ENCODE measurements at regions not wholly inside any gene's neighbourhood (a gene's known extent, or its start where the extent isn't known, plus 50 kb on each side); places are given as distances from the start of the nearest gene placed in this dataset.

DNA sequence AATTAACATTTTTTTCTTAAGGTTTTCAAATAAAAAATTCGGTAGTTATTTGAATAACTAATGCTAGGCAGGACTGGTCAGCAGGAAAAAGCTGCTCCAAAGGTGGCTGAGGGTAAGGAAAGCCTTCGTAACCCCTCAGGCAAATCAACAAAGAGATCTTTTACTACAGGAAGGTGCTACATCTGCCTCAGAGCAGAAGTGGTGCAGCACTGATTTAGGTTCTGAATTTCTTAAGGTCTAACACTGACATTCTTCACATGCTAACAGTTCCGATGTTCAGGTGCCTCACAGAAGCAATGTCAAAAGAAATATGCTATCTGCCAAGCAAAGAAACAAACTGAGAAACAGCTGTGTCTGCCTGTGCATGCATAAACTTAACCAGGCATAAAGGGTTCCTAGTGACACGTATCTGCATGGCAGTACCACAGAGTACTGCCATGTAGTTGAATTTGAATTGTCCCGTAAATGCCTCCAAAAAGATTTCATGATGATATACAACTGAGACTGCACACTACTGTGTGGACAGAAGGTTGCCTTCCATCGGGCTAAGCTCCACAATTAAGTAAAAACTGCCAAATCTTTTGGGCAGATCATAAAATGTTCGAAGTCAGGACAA, 275.0 kb upstream of the NSMCE3 start:
- Mint-ChIP-seq H3K9me3 (peaks cover 20% of the 10 kb centered on the region), H3K36me3 (peaks cover 8% of the 10 kb centered on the region), H3K4me3 (no peak overlapping the region), H3K27me3 (ENCODE audit: insufficient read depth, low read depth) (peaks cover 7% of the 10 kb centered on the region), H3K27ac (no peak overlapping the region), H3K4me1 (peaks cover 14% of the 10 kb centered on the region)
- H3F3A ChIP-seq (ENCODE audit: low read depth), result no peaks in the 10 kb centered on the region
- H3K27me3 ChIP-seq, result no peaks in the 10 kb centered on the region
- no peaks in the 10 kb centered on the region for H3K9me3 ChIP-seq (ENCODE audit: low read depth)
- no peaks in the 10 kb centered on the region for H4K20me1 ChIP-seq (ENCODE audit: low read depth)
- peaks cover 3% of the 10 kb centered on the region for H3K36me3 ChIP-seq
- no peaks in the 10 kb centered on the region for H3K79me2 ChIP-seq (ENCODE audit: low read depth)
- DNase-seq (ENCODE audit: low spot score), result no peak
- no peak overlapping the region for H3K4me3 ChIP-seq
- peaks cover 9% of the 10 kb centered on the region for H3K4me1 ChIP-seq
- H3K9ac ChIP-seq, result no peak overlapping the region
- no peak overlapping the region for H3K4me2 ChIP-seq
- no peak overlapping the region for H2AFZ ChIP-seq (replicated peaks)
- TF ChIP-seq EZH2phosphoT487 (IDR thresholded peaks at IDR 0.05) (no peak), EZH2 (IDR thresholded peaks at IDR 0.05) (no peak)
- H3K27ac ChIP-seq, result no peak overlapping the region

DNA sequence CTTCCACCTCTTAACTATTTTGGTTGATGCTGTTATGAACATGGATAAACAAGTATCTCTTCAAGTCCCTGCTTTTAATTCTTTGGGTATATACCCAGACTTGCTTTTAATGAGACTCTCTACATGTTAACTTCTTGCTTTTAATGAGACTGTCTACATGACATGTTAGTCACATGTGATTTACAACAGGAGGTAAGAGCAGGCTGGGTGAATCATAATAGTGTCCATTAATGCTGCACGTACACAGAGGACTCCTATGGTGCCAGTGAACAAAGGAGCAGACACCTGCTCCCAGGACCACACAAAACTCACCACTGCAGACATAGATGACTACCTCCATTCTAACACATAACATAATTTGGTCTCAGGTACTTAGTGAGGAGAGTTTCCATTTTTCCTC, 273.4 kb upstream of the NSMCE3 start:
- H4K20me1 ChIP-seq (ENCODE audit: low read depth), result no peaks in the 10 kb centered on the region
- no peak overlapping the region for H2AFZ ChIP-seq (replicated peaks)
- Mint-ChIP-seq H3K4me3 (no peak overlapping the region), H3K36me3 (peaks cover 8% of the 10 kb centered on the region), H3K4me1 (peaks cover 18% of the 10 kb centered on the region), H3K27me3 (ENCODE audit: insufficient read depth, low read depth) (peaks cover 10% of the 10 kb centered on the region), H3K9me3 (peaks cover 17% of the 10 kb centered on the region), H3K27ac (no peak overlapping the region)
- H3K79me2 ChIP-seq (ENCODE audit: low read depth), result no peaks in the 10 kb centered on the region
- peaks cover 9% of the 10 kb centered on the region for H3K4me1 ChIP-seq
- H3K9ac ChIP-seq, result no peak overlapping the region
- H3K4me3 ChIP-seq, result no peak overlapping the region
- TF ChIP-seq, protein P1, sequence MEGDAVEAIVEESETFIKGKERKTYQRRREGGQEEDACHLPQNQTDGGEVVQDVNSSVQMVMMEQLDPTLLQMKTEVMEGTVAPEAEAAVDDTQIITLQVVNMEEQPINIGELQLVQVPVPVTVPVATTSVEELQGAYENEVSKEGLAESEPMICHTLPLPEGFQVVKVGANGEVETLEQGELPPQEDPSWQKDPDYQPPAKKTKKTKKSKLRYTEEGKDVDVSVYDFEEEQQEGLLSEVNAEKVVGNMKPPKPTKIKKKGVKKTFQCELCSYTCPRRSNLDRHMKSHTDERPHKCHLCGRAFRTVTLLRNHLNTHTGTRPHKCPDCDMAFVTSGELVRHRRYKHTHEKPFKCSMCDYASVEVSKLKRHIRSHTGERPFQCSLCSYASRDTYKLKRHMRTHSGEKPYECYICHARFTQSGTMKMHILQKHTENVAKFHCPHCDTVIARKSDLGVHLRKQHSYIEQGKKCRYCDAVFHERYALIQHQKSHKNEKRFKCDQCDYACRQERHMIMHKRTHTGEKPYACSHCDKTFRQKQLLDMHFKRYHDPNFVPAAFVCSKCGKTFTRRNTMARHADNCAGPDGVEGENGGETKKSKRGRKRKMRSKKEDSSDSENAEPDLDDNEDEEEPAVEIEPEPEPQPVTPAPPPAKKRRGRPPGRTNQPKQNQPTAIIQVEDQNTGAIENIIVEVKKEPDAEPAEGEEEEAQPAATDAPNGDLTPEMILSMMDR (IDR thresholded peaks at IDR 0.05), result no peak
- TF ChIP-seq EZH2 (IDR thresholded peaks at IDR 0.05) (no peak), EZH2phosphoT487 (IDR thresholded peaks at IDR 0.05) (no peak)
- DNase-seq (ENCODE audit: low spot score), result no peak
- H3K36me3 ChIP-seq, result peaks cover 3% of the 10 kb centered on the region
- no peak overlapping the region for H3K27ac ChIP-seq
- H3K27me3 ChIP-seq, result no peaks in the 10 kb centered on the region
- no peak overlapping the region for H3K4me2 ChIP-seq
- H3F3A ChIP-seq (ENCODE audit: low read depth), result no peaks in the 10 kb centered on the region
- H3K9me3 ChIP-seq (ENCODE audit: low read depth), result no peaks in the 10 kb centered on the region

DNA sequence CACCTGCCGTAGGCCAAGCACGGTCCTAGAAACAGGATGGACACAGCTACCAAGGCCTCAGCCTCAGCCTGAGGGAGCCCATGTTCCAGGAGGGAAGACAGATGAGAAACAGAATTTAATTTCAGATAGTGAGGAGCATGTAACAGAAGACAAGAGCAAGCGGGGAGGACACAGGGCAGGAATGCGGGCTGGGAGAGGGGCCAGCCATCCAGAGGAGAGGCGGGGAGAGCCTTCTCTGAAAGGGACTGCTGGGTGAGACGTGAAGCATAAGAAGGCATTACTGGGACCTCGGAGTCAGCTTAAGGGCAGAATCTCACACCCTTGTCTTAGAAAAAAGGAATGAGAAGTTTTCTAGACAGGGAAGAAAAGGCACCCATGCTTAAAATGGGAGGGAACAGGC, 271.7 kb upstream of the NSMCE3 start:
- Histone ChIP-seq H3K36me3 (peaks cover 3% of the 10 kb centered on the region), H2AFZ (replicated peaks) (peak overlapping the region; percentile 42), H3F3A (ENCODE audit: low read depth) (no peaks in the 10 kb centered on the region), H3K79me2 (ENCODE audit: low read depth) (no peaks in the 10 kb centered on the region), H3K27ac (no peak overlapping the region), H3K4me3 (no peak overlapping the region), H3K27me3 (no peaks in the 10 kb centered on the region), H3K4me2 (peak overlapping the region; percentile 22), H3K4me1 (peaks cover 9% of the 10 kb centered on the region), H3K9me3 (ENCODE audit: low read depth) (no peaks in the 10 kb centered on the region), H4K20me1 (ENCODE audit: low read depth) (no peaks in the 10 kb centered on the region), H3K9ac (no peak overlapping the region)
- H3K9me3 Mint-ChIP-seq, result peaks cover 10% of the 10 kb centered on the region
- DNase-seq (ENCODE audit: low spot score), result peak; percentile 22
- H3K4me1 Mint-ChIP-seq, result peaks cover 18% of the 10 kb centered on the region
- peak overlapping the region; percentile 72 for H3K27ac Mint-ChIP-seq
- no peak for TF ChIP-seq EZH2phosphoT487 (IDR thresholded peaks at IDR 0.05)
- TF ChIP-seq EZH2 (IDR thresholded peaks at IDR 0.05), result no peak
- TF ChIP-seq, protein P1 (IDR thresholded peaks at IDR 0.05), result no peak
- no peak overlapping the region for H3K4me3 Mint-ChIP-seq
- H3K36me3 Mint-ChIP-seq, result no peaks in the 10 kb centered on the region
- peaks cover 11% of the 10 kb centered on the region for H3K27me3 Mint-ChIP-seq (ENCODE audit: insufficient read depth, low read depth)

DNA sequence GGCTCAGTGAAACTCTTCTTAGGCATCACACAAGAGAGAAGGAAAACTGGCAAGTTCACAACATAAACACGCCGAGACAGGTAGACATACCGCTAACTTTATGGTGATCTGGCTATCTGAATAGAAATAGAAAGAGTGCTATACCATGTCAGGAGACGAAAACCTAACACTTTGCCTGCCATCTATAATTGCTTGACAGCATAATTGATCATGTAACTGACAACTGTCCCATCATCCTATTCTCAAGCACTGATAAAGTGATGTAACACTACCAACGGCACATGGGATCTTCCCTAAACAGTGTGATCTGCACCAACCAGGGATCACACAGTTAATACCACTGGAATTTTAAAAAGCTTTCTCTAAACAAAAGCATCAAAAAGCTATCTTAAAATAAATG, 270.9 kb upstream of the NSMCE3 start:
- Mint-ChIP-seq H3K9me3 (peaks cover 3% of the 10 kb centered on the region), H3K4me3 (no peak overlapping the region), H3K4me1 (peaks cover 18% of the 10 kb centered on the region), H3K27ac (no peak overlapping the region), H3K27me3 (ENCODE audit: insufficient read depth, low read depth) (peaks cover 11% of the 10 kb centered on the region), H3K36me3 (no peaks in the 10 kb centered on the region)
- no peaks in the 10 kb centered on the region for H3K79me2 ChIP-seq (ENCODE audit: low read depth)
- no peak overlapping the region for H3K4me3 ChIP-seq
- no peak overlapping the region for H3K4me2 ChIP-seq
- H3K27me3 ChIP-seq, result no peaks in the 10 kb centered on the region
- H3K27ac ChIP-seq, result no peak overlapping the region
- no peak for DNase-seq (ENCODE audit: low spot score)
- no peak overlapping the region for H2AFZ ChIP-seq (replicated peaks)
- no peaks in the 10 kb centered on the region for H3K36me3 ChIP-seq
- H4K20me1 ChIP-seq (ENCODE audit: low read depth), result no peaks in the 10 kb centered on the region
- H3K9ac ChIP-seq, result no peak overlapping the region
- H3K9me3 ChIP-seq (ENCODE audit: low read depth), result no peaks in the 10 kb centered on the region
- peaks cover 9% of the 10 kb centered on the region for H3K4me1 ChIP-seq
- TF ChIP-seq, protein P1 (IDR thresholded peaks at IDR 0.05), result no peak
- TF ChIP-seq EZH2phosphoT487 (IDR thresholded peaks at IDR 0.05) (no peak), EZH2 (IDR thresholded peaks at IDR 0.05) (no peak)
- no peaks in the 10 kb centered on the region for H3F3A ChIP-seq (ENCODE audit: low read depth)
